ENCODE measurements at regions not wholly inside any gene's neighbourhood (a gene's known extent, or its start where the extent isn't known, plus 50 kb on each side); places are given as distances from the start of the nearest gene placed in this dataset.

DNA sequence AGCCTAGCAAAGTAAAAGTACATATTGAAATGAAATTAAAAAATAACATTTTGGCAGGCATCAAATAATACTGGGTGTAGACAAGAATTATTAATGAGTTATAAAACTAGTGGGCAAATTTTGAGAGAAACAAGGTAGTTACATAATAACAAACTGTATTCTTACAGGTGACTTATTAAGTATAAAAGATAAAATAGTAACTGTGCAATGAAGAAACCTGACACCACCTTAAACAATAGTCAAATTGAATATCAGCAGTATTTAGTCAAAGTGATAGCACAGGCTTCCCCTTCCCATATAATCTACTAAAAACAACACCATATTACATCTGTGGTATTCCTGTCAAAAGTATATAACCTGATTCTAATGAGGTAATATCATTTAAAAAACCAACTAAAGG lies 1099.8 kb upstream of the CRIM1 start:
- Histone ChIP-seq H3K9me3 (no peaks in the 10 kb centered on the region), H3K27me3 (replicated peaks; ENCODE audit: control insufficient read depth, insufficient read depth, low read length) (no peaks in the 10 kb centered on the region), H3K4me3 (ENCODE audit: low read depth, low read length) (no peak overlapping the region), H3K4me1 (no peaks in the 10 kb centered on the region), H3K36me3 (ENCODE audit: control insufficient read depth, insufficient read depth, low read length) (no peaks in the 10 kb centered on the region)
- no peak overlapping the region for H3K27ac Mint-ChIP-seq (ENCODE audit: unreplicated experiment)
- DNase-seq = no peak
- no peaks in the 10 kb centered on the region for H3K27me3 Mint-ChIP-seq (ENCODE audit: insufficient read depth, unreplicated experiment)
- H3K36me3 Mint-ChIP-seq (ENCODE audit: insufficient read depth, unreplicated experiment) = no peaks in the 10 kb centered on the region
- BruUV-seq (replicated peaks) = no TSS peak
- CTCF ChIA-PET = no interaction called here
- TF ChIP-seq, protein P1, sequence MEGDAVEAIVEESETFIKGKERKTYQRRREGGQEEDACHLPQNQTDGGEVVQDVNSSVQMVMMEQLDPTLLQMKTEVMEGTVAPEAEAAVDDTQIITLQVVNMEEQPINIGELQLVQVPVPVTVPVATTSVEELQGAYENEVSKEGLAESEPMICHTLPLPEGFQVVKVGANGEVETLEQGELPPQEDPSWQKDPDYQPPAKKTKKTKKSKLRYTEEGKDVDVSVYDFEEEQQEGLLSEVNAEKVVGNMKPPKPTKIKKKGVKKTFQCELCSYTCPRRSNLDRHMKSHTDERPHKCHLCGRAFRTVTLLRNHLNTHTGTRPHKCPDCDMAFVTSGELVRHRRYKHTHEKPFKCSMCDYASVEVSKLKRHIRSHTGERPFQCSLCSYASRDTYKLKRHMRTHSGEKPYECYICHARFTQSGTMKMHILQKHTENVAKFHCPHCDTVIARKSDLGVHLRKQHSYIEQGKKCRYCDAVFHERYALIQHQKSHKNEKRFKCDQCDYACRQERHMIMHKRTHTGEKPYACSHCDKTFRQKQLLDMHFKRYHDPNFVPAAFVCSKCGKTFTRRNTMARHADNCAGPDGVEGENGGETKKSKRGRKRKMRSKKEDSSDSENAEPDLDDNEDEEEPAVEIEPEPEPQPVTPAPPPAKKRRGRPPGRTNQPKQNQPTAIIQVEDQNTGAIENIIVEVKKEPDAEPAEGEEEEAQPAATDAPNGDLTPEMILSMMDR (IDR thresholded peaks at IDR 0.05; ENCODE audit: insufficient read depth in 1 of 2, low read depth in 1 of 2, low read length in 1 of 2, severe bottlenecking in 1 of 2, unreplicated experiment in 1 of 2) = no peak
- intact Hi-C loops (cut with micrococcal nuclease; ENCODE audit: unreplicated experiment) = no loop called here
- POLR2A ChIA-PET = no interaction called here
- no peak overlapping the region for H3K4me3 Mint-ChIP-seq (ENCODE audit: unreplicated experiment)
- H3K9me3 Mint-ChIP-seq (ENCODE audit: unreplicated experiment) = no peaks in the 10 kb centered on the region
- H3K4me1 Mint-ChIP-seq (ENCODE audit: low read depth, unreplicated experiment) = no peaks in the 10 kb centered on the region

DNA sequence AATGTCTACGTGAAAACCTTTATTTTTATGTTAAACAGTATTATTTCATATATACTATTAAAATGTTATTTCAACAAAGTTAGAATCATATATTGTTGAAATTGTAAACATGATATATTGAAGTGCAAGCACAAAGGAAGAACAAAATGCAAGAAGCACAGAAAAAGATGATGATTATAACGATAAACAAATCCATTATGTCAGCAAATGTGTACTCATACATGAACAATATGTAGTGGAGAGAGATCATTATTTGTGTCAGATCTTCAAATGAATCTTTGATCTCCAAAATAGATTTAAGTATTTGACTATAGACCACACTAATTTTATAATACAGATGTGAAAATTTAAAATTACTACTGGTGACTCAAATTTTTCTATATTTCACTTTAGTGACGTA lies 1104.4 kb upstream of the CRIM1 start:
- no TSS peak for BruUV-seq (replicated peaks)
- peaks cover 6% of the 10 kb centered on the region for H3K9me3 Mint-ChIP-seq (ENCODE audit: unreplicated experiment)
- POLR2A ChIA-PET = no interaction called here

DNA sequence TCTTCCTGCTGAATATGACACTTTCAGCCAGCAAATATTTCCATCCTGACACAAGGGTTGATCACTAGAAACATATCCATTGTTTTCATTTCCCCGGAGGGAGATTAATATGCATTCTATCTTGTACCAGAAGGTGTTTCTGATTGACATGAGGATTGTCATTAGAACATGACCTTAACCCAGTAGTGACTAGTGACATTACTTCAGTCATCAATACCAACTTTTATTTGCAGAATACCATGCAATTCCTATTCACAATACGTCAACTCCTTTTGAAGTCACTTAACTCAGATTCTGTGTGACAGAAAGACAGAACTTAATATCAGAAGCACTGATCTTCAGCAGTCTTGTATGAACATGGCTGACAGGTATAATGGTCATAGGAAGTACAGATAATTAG lies 1108.9 kb upstream of the CRIM1 start:
- Histone ChIP-seq H3K4me3 (ENCODE audit: low read depth, low read length) (no peak overlapping the region), H3K36me3 (ENCODE audit: control insufficient read depth, insufficient read depth, low read length) (no peaks in the 10 kb centered on the region), H3K27me3 (replicated peaks; ENCODE audit: control insufficient read depth, insufficient read depth, low read length) (no peaks in the 10 kb centered on the region), H3K9me3 (peaks cover 5% of the 10 kb centered on the region; the same call in 1 of the 2 replicates), H3K4me1 (no peaks in the 10 kb centered on the region)
- intact Hi-C loops (cut with micrococcal nuclease; ENCODE audit: unreplicated experiment) = no loop called here
- TF ChIP-seq, protein P1 (IDR thresholded peaks at IDR 0.05; ENCODE audit: insufficient read depth in 1 of 2, low read depth in 1 of 2, low read length in 1 of 2, severe bottlenecking in 1 of 2, unreplicated experiment in 1 of 2) = no peak
- Mint-ChIP-seq H3K27ac (ENCODE audit: unreplicated experiment) (no peak overlapping the region), H3K4me3 (ENCODE audit: unreplicated experiment) (no peak overlapping the region), H3K4me1 (ENCODE audit: low read depth, unreplicated experiment) (no peaks in the 10 kb centered on the region), H3K9me3 (ENCODE audit: unreplicated experiment) (peaks cover 6% of the 10 kb centered on the region), H3K36me3 (ENCODE audit: insufficient read depth, unreplicated experiment) (no peaks in the 10 kb centered on the region), H3K27me3 (ENCODE audit: insufficient read depth, unreplicated experiment) (no peaks in the 10 kb centered on the region)
- BruUV-seq (replicated peaks) = no TSS peak
- CTCF ChIA-PET = no interaction called here
- POLR2A ChIA-PET = no interaction called here
- DNase-seq = no peak

More for the DNA sequence above, 1104.4 kb upstream of the CRIM1 start:
- Mint-ChIP-seq H3K4me1 (ENCODE audit: low read depth, unreplicated experiment) (no peaks in the 10 kb centered on the region), H3K4me3 (ENCODE audit: unreplicated experiment) (no peak overlapping the region), H3K27me3 (ENCODE audit: insufficient read depth, unreplicated experiment) (no peaks in the 10 kb centered on the region), H3K36me3 (ENCODE audit: insufficient read depth, unreplicated experiment) (no peaks in the 10 kb centered on the region), H3K27ac (ENCODE audit: unreplicated experiment) (no peak overlapping the region)
- CTCF ChIA-PET = no interaction called here
- Histone ChIP-seq H3K27me3 (replicated peaks; ENCODE audit: control insufficient read depth, insufficient read depth, low read length) (no peaks in the 10 kb centered on the region), H3K4me3 (ENCODE audit: low read depth, low read length) (no peak overlapping the region), H3K9me3 (no peaks in the 10 kb centered on the region), H3K36me3 (ENCODE audit: control insufficient read depth, insufficient read depth, low read length) (no peaks in the 10 kb centered on the region), H3K4me1 (no peaks in the 10 kb centered on the region)
- TF ChIP-seq, protein P1 (IDR thresholded peaks at IDR 0.05; ENCODE audit: insufficient read depth in 1 of 2, low read depth in 1 of 2, low read length in 1 of 2, severe bottlenecking in 1 of 2, unreplicated experiment in 1 of 2) = no peak
- intact Hi-C loops (cut with micrococcal nuclease; ENCODE audit: unreplicated experiment) = no loop called here
- DNase-seq = no peak

All from Caco-2 (cell line).